ENCODE measurements at regions not wholly inside any gene's neighbourhood (a gene's known extent, or its start where the extent isn't known, plus 50 kb on each side); places are given as distances from the start of the nearest gene placed in this dataset.

GRCh38 chrX:3403748-3404147, 57.3 kb upstream of the MXRA5 start:
- TF ChIP-seq CTCF (IDR thresholded peaks at IDR 0.05; ENCODE audit: insufficient read depth, low read length, poor library complexity, severe bottlenecking) = no peak
- H3K36me3 ChIP-seq (ENCODE audit: control insufficient read depth, insufficient read depth, low read length) = no peaks in the 10 kb centered on the region
- H3K27me3 ChIP-seq (ENCODE audit: control insufficient read depth, insufficient read depth, low read length) = no peaks in the 10 kb centered on the region
- no peak overlapping the region for H3K4me3 ChIP-seq (ENCODE audit: low read depth, low read length)
- no peak for DNase-seq (ENCODE audit: low read depth)
